ENCODE measurements at regions not wholly inside any gene's neighbourhood (a gene's known extent, or its start where the extent isn't known, plus 50 kb on each side); places are given as distances from the start of the nearest gene placed in this dataset.

GRCh38 chr4:107220976-107221375 lies 184.9 kb upstream of the DKK2 start:
- Mint-ChIP-seq H3K27me3 (ENCODE audit: low read depth) (no peaks in the 10 kb centered on the region), H3K4me1 (ENCODE audit: low read depth) (no peaks in the 10 kb centered on the region), H3K9me3 (no peaks in the 10 kb centered on the region), H3K27ac (no peak overlapping the region), H3K36me3 (ENCODE audit: low read depth) (no peaks in the 10 kb centered on the region), H3K4me3 (ENCODE audit: low read depth) (no peak overlapping the region)
- intact Hi-C loops (cut with micrococcal nuclease): no loop called here
- DNase-seq (ENCODE audit: low spot score): no peak

GRCh38 chr4:107219681-107220080 lies 183.6 kb upstream of the DKK2 start:
- H3K4me1 Mint-ChIP-seq (ENCODE audit: low read depth): no peaks in the 10 kb centered on the region
- no peak overlapping the region for H3K27ac Mint-ChIP-seq
- no peaks in the 10 kb centered on the region for H3K9me3 Mint-ChIP-seq
- H3K36me3 Mint-ChIP-seq (ENCODE audit: low read depth): no peaks in the 10 kb centered on the region
- no peak overlapping the region for H3K4me3 Mint-ChIP-seq (ENCODE audit: low read depth)
- DNase-seq (ENCODE audit: low spot score): no peak
- H3K27me3 Mint-ChIP-seq (ENCODE audit: low read depth): no peaks in the 10 kb centered on the region
- intact Hi-C loops (cut with micrococcal nuclease): no loop called here

DNA sequence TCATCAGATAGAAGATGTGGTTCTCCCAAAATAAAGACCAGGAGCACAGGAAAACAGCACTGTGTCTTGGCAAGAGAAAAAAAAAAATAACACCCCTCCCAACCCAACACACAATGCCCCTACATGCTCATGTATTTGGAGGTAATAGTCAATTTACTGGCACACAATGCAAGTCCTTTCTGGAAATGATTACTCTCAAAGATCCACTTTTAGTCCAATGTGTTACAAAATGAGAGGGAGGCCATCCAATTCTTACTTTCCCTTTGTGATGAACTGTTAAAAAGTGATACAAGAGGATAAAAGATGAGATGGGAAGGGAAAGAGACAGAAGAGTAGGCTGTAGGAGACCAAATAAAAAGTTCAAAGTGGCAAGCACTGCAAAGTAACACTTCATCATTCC lies 180.3 kb upstream of the DKK2 start:
- intact Hi-C loops (cut with micrococcal nuclease): no loop called here
- no peaks in the 10 kb centered on the region for H3K9me3 Mint-ChIP-seq
- H3K36me3 Mint-ChIP-seq (ENCODE audit: low read depth): no peaks in the 10 kb centered on the region
- H3K27ac Mint-ChIP-seq: no peak overlapping the region
- no peak for DNase-seq (ENCODE audit: low spot score)
- H3K27me3 Mint-ChIP-seq (ENCODE audit: low read depth): no peaks in the 10 kb centered on the region
- H3K4me1 Mint-ChIP-seq (ENCODE audit: low read depth): no peaks in the 10 kb centered on the region
- no peak overlapping the region for H3K4me3 Mint-ChIP-seq (ENCODE audit: low read depth)

DNA sequence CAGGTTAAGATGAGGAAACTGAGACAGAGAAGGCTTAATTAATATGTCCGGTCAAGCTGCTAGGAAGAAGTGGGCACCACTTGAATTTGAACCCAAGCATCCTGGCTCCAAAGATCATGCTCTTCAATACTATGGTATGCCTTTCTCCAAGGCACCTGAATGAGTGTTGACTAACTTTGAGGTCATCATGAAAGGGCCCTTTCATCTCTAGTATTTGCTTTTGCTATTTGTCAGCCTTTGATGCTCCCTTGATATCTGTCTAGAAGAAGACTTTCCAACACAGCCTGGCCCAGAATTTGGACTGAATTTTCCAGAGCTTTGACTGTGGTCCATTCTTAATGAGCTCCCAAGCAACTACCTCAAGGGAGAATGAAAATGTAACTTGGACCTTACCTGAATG lies 179.1 kb upstream of the DKK2 start:
- H3K36me3 Mint-ChIP-seq (ENCODE audit: low read depth): no peaks in the 10 kb centered on the region

DNA sequence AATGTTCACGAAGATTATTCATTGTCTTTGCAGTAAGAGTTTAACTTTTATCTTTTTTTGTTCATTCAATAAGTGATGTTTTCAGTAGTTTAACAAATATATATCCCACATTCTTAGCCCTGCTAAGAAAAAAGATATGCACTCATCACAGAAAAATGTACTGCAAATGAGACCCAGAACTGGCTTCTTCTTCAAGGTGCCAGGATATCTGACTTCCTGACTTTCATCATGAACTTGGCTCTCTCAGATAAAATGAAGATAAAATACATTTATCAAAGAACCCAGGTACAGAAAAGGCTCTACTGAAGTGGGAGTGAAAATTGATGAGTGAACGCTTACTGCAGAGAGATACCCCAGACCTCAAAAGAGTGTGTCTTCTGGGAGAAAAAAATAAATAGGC lies 177.8 kb upstream of the DKK2 start:
- Mint-ChIP-seq H3K9me3 (no peaks in the 10 kb centered on the region), H3K27me3 (ENCODE audit: low read depth) (no peaks in the 10 kb centered on the region), H3K27ac (no peak overlapping the region), H3K4me3 (ENCODE audit: low read depth) (no peak overlapping the region), H3K36me3 (ENCODE audit: low read depth) (no peaks in the 10 kb centered on the region), H3K4me1 (ENCODE audit: low read depth) (no peaks in the 10 kb centered on the region)
- DNase-seq (ENCODE audit: low spot score): no peak
- intact Hi-C loops (cut with micrococcal nuclease): no loop called here

More for the DNA sequence above, 179.1 kb upstream of the DKK2 start:
- Mint-ChIP-seq H3K4me1 (ENCODE audit: low read depth) (no peaks in the 10 kb centered on the region), H3K27ac (no peak overlapping the region), H3K27me3 (ENCODE audit: low read depth) (no peaks in the 10 kb centered on the region), H3K4me3 (ENCODE audit: low read depth) (no peak overlapping the region), H3K9me3 (no peaks in the 10 kb centered on the region)
- intact Hi-C loops (cut with micrococcal nuclease): no loop called here
- DNase-seq (ENCODE audit: low spot score): no peak

GRCh38 chr4:107213410-107213809 lies 177.3 kb upstream of the DKK2 start:
- Mint-ChIP-seq H3K4me1 (ENCODE audit: low read depth) (no peaks in the 10 kb centered on the region), H3K27me3 (ENCODE audit: low read depth) (no peaks in the 10 kb centered on the region), H3K27ac (no peak overlapping the region), H3K4me3 (ENCODE audit: low read depth) (no peak overlapping the region), H3K36me3 (ENCODE audit: low read depth) (no peaks in the 10 kb centered on the region), H3K9me3 (no peaks in the 10 kb centered on the region)
- no peak for DNase-seq (ENCODE audit: low spot score)
- intact Hi-C loops (cut with micrococcal nuclease): no loop called here

DNA sequence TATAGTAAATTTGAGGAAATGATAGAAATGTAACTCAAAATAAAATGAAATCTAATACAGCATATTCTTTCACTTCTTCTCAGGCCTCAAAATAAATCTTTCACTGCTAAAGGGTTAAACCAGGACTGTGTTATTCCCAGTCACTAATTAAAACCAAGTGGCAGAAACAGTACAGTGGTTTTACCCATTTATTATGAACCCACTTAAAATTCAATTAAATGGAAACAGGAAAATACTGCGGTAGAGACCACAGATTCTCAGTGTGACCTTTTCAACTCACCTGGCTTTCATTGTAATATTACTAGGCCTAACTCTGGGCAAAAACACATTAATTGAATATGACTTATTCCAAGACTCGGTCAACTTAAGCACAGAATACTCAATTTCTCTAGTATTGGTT lies 176.5 kb upstream of the DKK2 start:
- Mint-ChIP-seq H3K27ac (no peak overlapping the region), H3K4me3 (ENCODE audit: low read depth) (no peak overlapping the region), H3K9me3 (no peaks in the 10 kb centered on the region), H3K4me1 (ENCODE audit: low read depth) (no peaks in the 10 kb centered on the region), H3K27me3 (ENCODE audit: low read depth) (no peaks in the 10 kb centered on the region), H3K36me3 (ENCODE audit: low read depth) (no peaks in the 10 kb centered on the region)
- DNase-seq (ENCODE audit: low spot score): no peak
- intact Hi-C loops (cut with micrococcal nuclease): no loop called here

GRCh38 chr4:107210450-107211239 lies 174.5 kb upstream of the DKK2 start:
- H3K27ac Mint-ChIP-seq: no peak overlapping the region
- DNase-seq (ENCODE audit: low spot score): no peak
- H3K36me3 Mint-ChIP-seq (ENCODE audit: low read depth): no peaks in the 10 kb centered on the region
- H3K9me3 Mint-ChIP-seq: no peaks in the 10 kb centered on the region
- H3K27me3 Mint-ChIP-seq (ENCODE audit: low read depth): no peaks in the 10 kb centered on the region
- H3K4me3 Mint-ChIP-seq (ENCODE audit: low read depth): no peak overlapping the region
- no peaks in the 10 kb centered on the region for H3K4me1 Mint-ChIP-seq (ENCODE audit: low read depth)
- intact Hi-C loops (cut with micrococcal nuclease): no loop called here

- intact Hi-C loops (cut with micrococcal nuclease): no loop called here
- H3K27ac Mint-ChIP-seq: no peak overlapping the region
- H3K27me3 Mint-ChIP-seq (ENCODE audit: low read depth): no peaks in the 10 kb centered on the region
- no peaks in the 10 kb centered on the region for H3K36me3 Mint-ChIP-seq (ENCODE audit: low read depth)
- H3K4me1 Mint-ChIP-seq (ENCODE audit: low read depth): no peaks in the 10 kb centered on the region
- H3K9me3 Mint-ChIP-seq: no peaks in the 10 kb centered on the region
- H3K4me3 Mint-ChIP-seq (ENCODE audit: low read depth): no peak overlapping the region
- no peak for DNase-seq (ENCODE audit: low spot score)
Observed at GRCh38 chr4:107203733-107204132, 167.6 kb upstream of the DKK2 start.

DNA sequence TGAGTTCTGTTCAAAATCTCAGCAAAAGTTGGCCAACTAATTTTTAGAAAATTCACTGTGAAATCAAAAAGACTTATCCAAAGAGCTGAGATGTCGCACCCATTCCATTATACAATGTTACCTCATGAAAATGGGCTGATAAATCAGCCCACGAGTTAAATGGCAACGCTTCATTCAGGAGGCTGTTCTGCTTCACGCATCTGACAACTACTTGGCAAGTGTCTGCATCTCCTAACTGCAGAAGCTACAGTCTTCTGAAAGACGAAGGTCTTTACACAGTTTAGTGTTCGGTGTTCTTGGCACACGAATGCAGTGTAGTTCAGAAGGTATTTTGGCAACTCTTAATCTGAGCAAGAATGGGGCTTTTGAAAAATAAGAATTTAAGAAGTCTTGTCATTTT lies 166.6 kb upstream of the DKK2 start:
- Mint-ChIP-seq H3K4me1 (ENCODE audit: low read depth) (no peaks in the 10 kb centered on the region), H3K27ac (no peak overlapping the region), H3K4me3 (ENCODE audit: low read depth) (no peak overlapping the region), H3K27me3 (ENCODE audit: low read depth) (no peaks in the 10 kb centered on the region), H3K36me3 (ENCODE audit: low read depth) (no peaks in the 10 kb centered on the region), H3K9me3 (no peaks in the 10 kb centered on the region)
- no peak for DNase-seq (ENCODE audit: low spot score)
- intact Hi-C loops (cut with micrococcal nuclease): no loop called here

GRCh38 chr4:107197121-107197520 lies 161.0 kb upstream of the DKK2 start:
- intact Hi-C loops (cut with micrococcal nuclease): no loop called here
- Mint-ChIP-seq H3K4me1 (ENCODE audit: low read depth) (no peaks in the 10 kb centered on the region), H3K27ac (no peak overlapping the region), H3K4me3 (ENCODE audit: low read depth) (no peak overlapping the region), H3K27me3 (ENCODE audit: low read depth) (no peaks in the 10 kb centered on the region), H3K9me3 (no peaks in the 10 kb centered on the region), H3K36me3 (ENCODE audit: low read depth) (no peaks in the 10 kb centered on the region)
- no peak for DNase-seq (ENCODE audit: low spot score)

GRCh38 chr4:107196312-107196711 lies 160.2 kb upstream of the DKK2 start:
- Mint-ChIP-seq H3K4me3 (ENCODE audit: low read depth) (no peak overlapping the region), H3K4me1 (ENCODE audit: low read depth) (no peaks in the 10 kb centered on the region), H3K27ac (no peak overlapping the region), H3K9me3 (no peaks in the 10 kb centered on the region), H3K36me3 (ENCODE audit: low read depth) (no peaks in the 10 kb centered on the region), H3K27me3 (ENCODE audit: low read depth) (no peaks in the 10 kb centered on the region)
- intact Hi-C loops (cut with micrococcal nuclease): no loop called here
- DNase-seq (ENCODE audit: low spot score): no peak

- H3K9me3 Mint-ChIP-seq: no peaks in the 10 kb centered on the region
- H3K27ac Mint-ChIP-seq: no peak overlapping the region
- no peaks in the 10 kb centered on the region for H3K4me1 Mint-ChIP-seq (ENCODE audit: low read depth)
- H3K36me3 Mint-ChIP-seq (ENCODE audit: low read depth): no peaks in the 10 kb centered on the region
- H3K4me3 Mint-ChIP-seq (ENCODE audit: low read depth): no peak overlapping the region
- DNase-seq (ENCODE audit: low spot score): no peak
- no peaks in the 10 kb centered on the region for H3K27me3 Mint-ChIP-seq (ENCODE audit: low read depth)
- intact Hi-C loops (cut with micrococcal nuclease): no loop called here
Observed at GRCh38 chr4:107194005-107194404, 157.9 kb upstream of the DKK2 start.

DNA sequence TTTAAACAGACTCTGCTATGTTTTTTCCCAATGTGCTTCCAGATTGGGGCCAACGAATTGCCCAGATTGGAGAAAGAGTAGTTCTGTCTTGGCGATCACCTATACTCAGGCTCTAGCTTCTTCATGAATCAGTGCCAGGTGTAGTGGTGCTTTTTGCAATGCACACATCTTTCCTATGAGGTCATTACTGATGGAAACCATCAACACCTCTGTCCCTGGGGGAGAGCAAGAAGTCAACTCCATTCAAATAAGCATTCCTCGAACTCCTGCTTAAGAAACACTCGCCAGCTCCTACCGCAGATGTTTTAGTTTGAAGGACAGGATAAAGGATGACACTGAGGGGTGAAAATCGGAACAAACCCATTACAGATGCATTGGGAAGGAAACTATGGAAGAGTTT lies 156.5 kb upstream of the DKK2 start:
- no peak for DNase-seq (ENCODE audit: low spot score)
- no peaks in the 10 kb centered on the region for H3K27me3 Mint-ChIP-seq (ENCODE audit: low read depth)
- H3K4me3 Mint-ChIP-seq (ENCODE audit: low read depth): no peak overlapping the region
- no peak overlapping the region for H3K27ac Mint-ChIP-seq
- intact Hi-C loops (cut with micrococcal nuclease): no loop called here
- no peaks in the 10 kb centered on the region for H3K36me3 Mint-ChIP-seq (ENCODE audit: low read depth)
- no peaks in the 10 kb centered on the region for H3K4me1 Mint-ChIP-seq (ENCODE audit: low read depth)
- no peaks in the 10 kb centered on the region for H3K9me3 Mint-ChIP-seq

All from activated T-helper 2 cell treated with anti-CD3 and anti-CD28 coated beads, Interferon-gamma antibody, Interleukin-2, Interleukin-4, amounts not matched to agents 10 μg/mL and 5 μg/mL and 100 μg/mL, durations not matched to agents 14 hours and 24 hours and 36 hours (primary cell).